ENCODE measurements at regions not wholly inside any gene's neighbourhood (a gene's known extent, or its start where the extent isn't known, plus 50 kb on each side); places are given as distances from the start of the nearest gene placed in this dataset.
"Not testable (repeated sequence)": the region's sequence is repeated elsewhere in the genome, so short reads cannot be mapped to it uniquely, and the experiment has no call there.

GRCh38 chr3:18533039-18533438, 107.9 kb upstream of the SATB1 start:
- no peak for ATAC-seq
- no peak for DNase-seq
- H3K27ac ChIP-seq (ENCODE audit: low read length): no peak overlapping the region
- H3K4me1 ChIP-seq (ENCODE audit: control insufficient read depth, insufficient read depth, low read length): no peaks in the 10 kb centered on the region
- H3K27me3 ChIP-seq (ENCODE audit: control insufficient read depth, insufficient read depth): no peaks in the 10 kb centered on the region
- intact Hi-C loops (cut with DNase I): no loop called here
- H3K9me3 ChIP-seq (ENCODE audit: control insufficient read depth, low read length): no peaks in the 10 kb centered on the region
- H3K4me3 ChIP-seq (ENCODE audit: low read length): no peak overlapping the region
- 77% methylated on average over 2 of the region's 2 CpGs for WGBS

GRCh38 chr3:18531662-18532061, 106.5 kb upstream of the SATB1 start:
- H3K4me3 ChIP-seq (ENCODE audit: low read length): no peak overlapping the region
- DNase-seq (no peak), ATAC-seq (no peak)
- H3K9me3 ChIP-seq (ENCODE audit: control insufficient read depth, low read length): no peaks in the 10 kb centered on the region
- no peaks in the 10 kb centered on the region for H3K27me3 ChIP-seq (ENCODE audit: control insufficient read depth, insufficient read depth)
- intact Hi-C loops (cut with DNase I): no loop called here
- H3K4me1 ChIP-seq (ENCODE audit: control insufficient read depth, insufficient read depth, low read length): no peaks in the 10 kb centered on the region
- WGBS: 81% methylated on average over 1 of the region's 1 CpG
- no peak overlapping the region for H3K27ac ChIP-seq (ENCODE audit: low read length)

GRCh38 chr3:18529631-18530030, 104.5 kb upstream of the SATB1 start:
- no peak for ATAC-seq
- intact Hi-C loops (cut with DNase I): no loop called here
- no peaks in the 10 kb centered on the region for H3K9me3 ChIP-seq (ENCODE audit: control insufficient read depth, low read length)
- H3K27ac ChIP-seq (ENCODE audit: low read length): no peak overlapping the region
- H3K27me3 ChIP-seq (ENCODE audit: control insufficient read depth, insufficient read depth): no peaks in the 10 kb centered on the region
- H3K4me1 ChIP-seq (ENCODE audit: control insufficient read depth, insufficient read depth, low read length): no peaks in the 10 kb centered on the region
- H3K4me3 ChIP-seq (ENCODE audit: low read length): no peak overlapping the region
- DNase-seq: no peak
- WGBS: 66% methylated on average over 1 of the region's 1 CpG

GRCh38 chr3:18527691-18528090, 102.6 kb upstream of the SATB1 start:
- ATAC-seq (no peak), DNase-seq (no peak)
- Histone ChIP-seq H3K4me3 (ENCODE audit: low read length) (no peak overlapping the region), H3K27ac (ENCODE audit: low read length) (no peak overlapping the region), H3K4me1 (ENCODE audit: control insufficient read depth, insufficient read depth, low read length) (no peaks in the 10 kb centered on the region), H3K27me3 (ENCODE audit: control insufficient read depth, insufficient read depth) (no peaks in the 10 kb centered on the region), H3K9me3 (ENCODE audit: control insufficient read depth, low read length) (no peaks in the 10 kb centered on the region)
- intact Hi-C loops (cut with DNase I): no loop called here

- intact Hi-C loops (cut with DNase I): no loop called here
Observed at GRCh38 chr3:18526667-18527066, 101.5 kb upstream of the SATB1 start.

GRCh38 chr3:18516170-18516569, 91.0 kb upstream of the SATB1 start:
- intact Hi-C loops (cut with DNase I); H3K27ac ChIP-seq (ENCODE audit: low read length); H3K4me1 ChIP-seq (ENCODE audit: control insufficient read depth, insufficient read depth, low read length); H3K4me3 ChIP-seq (ENCODE audit: low read length); H3K27me3 ChIP-seq (ENCODE audit: control insufficient read depth, insufficient read depth); H3K9me3 ChIP-seq (ENCODE audit: control insufficient read depth, low read length); ATAC-seq; DNase-seq: not testable (repeated sequence)
- WGBS: 79% methylated on average over 19 of the region's 19 CpGs

More at GRCh38 chr3:18526667-18527066, 101.5 kb upstream of the SATB1 start:
- Histone ChIP-seq H3K4me1 (ENCODE audit: control insufficient read depth, insufficient read depth, low read length) (no peaks in the 10 kb centered on the region), H3K9me3 (ENCODE audit: control insufficient read depth, low read length) (no peaks in the 10 kb centered on the region), H3K4me3 (ENCODE audit: low read length) (no peak overlapping the region), H3K27ac (ENCODE audit: low read length) (no peak overlapping the region), H3K27me3 (ENCODE audit: control insufficient read depth, insufficient read depth) (no peaks in the 10 kb centered on the region)
- no peak for ATAC-seq
- DNase-seq: no peak

- Histone ChIP-seq H3K9me3 (ENCODE audit: control insufficient read depth, low read length) (no peaks in the 10 kb centered on the region), H3K27ac (ENCODE audit: low read length) (no peak overlapping the region), H3K27me3 (ENCODE audit: control insufficient read depth, insufficient read depth) (no peaks in the 10 kb centered on the region), H3K4me1 (ENCODE audit: control insufficient read depth, insufficient read depth, low read length) (no peaks in the 10 kb centered on the region), H3K4me3 (ENCODE audit: low read length) (no peak overlapping the region)
- WGBS: 81% methylated on average over 3 of the region's 3 CpGs
- ATAC-seq (no peak), DNase-seq (no peak)
- intact Hi-C loops (cut with DNase I): no loop called here
Observed at GRCh38 chr3:18513091-18513490, 88.0 kb upstream of the SATB1 start.

GRCh38 chr3:18512007-18512406, 86.9 kb upstream of the SATB1 start:
- ATAC-seq: no peak
- WGBS: 93% methylated on average over 1 of the region's 1 CpG
- Histone ChIP-seq H3K27me3 (ENCODE audit: control insufficient read depth, insufficient read depth) (no peaks in the 10 kb centered on the region), H3K4me1 (ENCODE audit: control insufficient read depth, insufficient read depth, low read length) (no peaks in the 10 kb centered on the region), H3K4me3 (ENCODE audit: low read length) (no peak overlapping the region), H3K27ac (ENCODE audit: low read length) (no peak overlapping the region), H3K9me3 (ENCODE audit: control insufficient read depth, low read length) (no peaks in the 10 kb centered on the region)
- DNase-seq: no peak
- intact Hi-C loops (cut with DNase I): no loop called here

- Histone ChIP-seq H3K4me1 (ENCODE audit: control insufficient read depth, insufficient read depth, low read length) (no peaks in the 10 kb centered on the region), H3K27me3 (ENCODE audit: control insufficient read depth, insufficient read depth) (no peaks in the 10 kb centered on the region), H3K4me3 (ENCODE audit: low read length) (no peak overlapping the region), H3K27ac (ENCODE audit: low read length) (no peak overlapping the region), H3K9me3 (ENCODE audit: control insufficient read depth, low read length) (no peaks in the 10 kb centered on the region)
- 72% methylated on average over 3 of the region's 3 CpGs for WGBS
- intact Hi-C loops (cut with DNase I): no loop called here
- DNase-seq (no peak), ATAC-seq (no peak)
Observed at GRCh38 chr3:18510947-18511346, 85.8 kb upstream of the SATB1 start.

- DNase-seq (no peak), ATAC-seq (no peak)
- no peak overlapping the region for H3K4me3 ChIP-seq (ENCODE audit: low read length)
- H3K27me3 ChIP-seq (ENCODE audit: control insufficient read depth, insufficient read depth): no peaks in the 10 kb centered on the region
- H3K9me3 ChIP-seq (ENCODE audit: control insufficient read depth, low read length): no peaks in the 10 kb centered on the region
- no peak overlapping the region for H3K27ac ChIP-seq (ENCODE audit: low read length)
- intact Hi-C loops (cut with DNase I): no loop called here
- no peaks in the 10 kb centered on the region for H3K4me1 ChIP-seq (ENCODE audit: control insufficient read depth, insufficient read depth, low read length)
- 84% methylated on average over 2 of the region's 2 CpGs for WGBS
Observed at GRCh38 chr3:18507333-18507732, 82.2 kb upstream of the SATB1 start.

GRCh38 chr3:18505056-18505455, 79.9 kb upstream of the SATB1 start:
- Histone ChIP-seq H3K4me3 (ENCODE audit: low read length) (no peak overlapping the region), H3K9me3 (ENCODE audit: control insufficient read depth, low read length) (no peaks in the 10 kb centered on the region), H3K27me3 (ENCODE audit: control insufficient read depth, insufficient read depth) (no peaks in the 10 kb centered on the region), H3K27ac (ENCODE audit: low read length) (no peak overlapping the region), H3K4me1 (ENCODE audit: control insufficient read depth, insufficient read depth, low read length) (no peaks in the 10 kb centered on the region)
- no peak for DNase-seq
- intact Hi-C loops (cut with DNase I): no loop called here
- no peak for ATAC-seq

GRCh38 chr3:18501679-18502343, 76.7 kb upstream of the SATB1 start:
- Histone ChIP-seq H3K27me3 (ENCODE audit: control insufficient read depth, insufficient read depth) (no peaks in the 10 kb centered on the region), H3K4me1 (ENCODE audit: control insufficient read depth, insufficient read depth, low read length) (no peaks in the 10 kb centered on the region), H3K27ac (ENCODE audit: low read length) (no peak overlapping the region), H3K4me3 (ENCODE audit: low read length) (no peak overlapping the region), H3K9me3 (ENCODE audit: control insufficient read depth, low read length) (no peaks in the 10 kb centered on the region)
- ATAC-seq (no peak), DNase-seq (no peak)
- intact Hi-C loops (cut with DNase I): no loop called here
- WGBS: 74% methylated on average over 1 of the region's 1 CpG

Measured in right cardiac atrium (tissue), 5 donors.